HepG2 (cell line): ENCODE measurements at regions not wholly inside any gene's neighbourhood (a gene's known extent, or its start where the extent isn't known, plus 50 kb on each side); places are given as distances from the start of the nearest gene placed in this dataset.
A peak's percentile ranks its signal among the peaks of the same experiment; 100 is the strongest.

Experiments
- ATAC-seq: fragments of 200-7000 bp; cut with Tn5 transposase; 3 replicates; pipeline ENCODE4 v1.9.1; 2020; ENCODE audit warnings: mild to moderate bottlenecking, moderate library complexity
- BruUV-seq: library from RNA; stranded (reverse); fragments of 400-500 nt; replicated peaks from 2 replicates; lab custom pipeline; 2021; lab: Mats Ljungman, UMichigan
- CTCF ChIA-PET: fragments of 300-600 bp; formaldehyde crosslinking; extraction: SDS; loops from one replicate; lab custom pipeline; 2021; ENCODE audit warnings: low total read pairs, inconsistent platforms, low intra/inter-chr PET ratio; lab: Yijun Ruan, JAX
- POLR2A ChIA-PET: fragments of 350-600 bp; sonication (Branson Sonifier 250); formaldehyde crosslinking; loops from one replicate; lab custom pipeline; 2020; ENCODE audit warnings: antibody characterized with exemption, inconsistent platforms; lab: Yijun Ruan, JAX
- DNase-seq: peaks from one replicate; pipeline ENCODE4 v3.0.0-alpha.2; 2015; ENCODE audit warnings: low spot score
- FAIRE-seq: peaks from 3 replicates; lab custom pipeline; 2011; peaks lifted over from hg19 to GRCh38; lab: Jason Lieb, UNC
- H2AFZ ChIP-seq: one replicate; pipeline ENCODE4 v1.6.1; 2011; ENCODE audit warnings: low read length, inconsistent platforms
- H3K27ac ChIP-seq: fragments of 300-600 bp; 3 replicates; pipeline ENCODE4 v1.8.0; 2011; ENCODE audit warnings: mixed run types, mild to moderate bottlenecking, mixed read lengths, low read length, inconsistent platforms; ENCODE audit not compliant: insufficient read depth; ENCODE audit errors: extremely low read length
- H3K27me3 ChIP-seq, 2 experiments: fragments of 200-600 bp in 1 of 2; 2 replicates in 1 of 2; 3 replicates in 1 of 2; pipeline versions ENCODE4 v1.6.0 to v1.8.0; 2011; ENCODE audit warnings: low read length in 2 of 2, mild to moderate bottlenecking in 2 of 2, moderate library complexity in 2 of 2, inconsistent platforms in 1 of 2; ENCODE audit not compliant: insufficient read depth in 2 of 2, control insufficient read depth in 1 of 2
- H3K36me3 ChIP-seq, 2 experiments: fragments of 200-600 bp in 1 of 2; replicated peaks in 1 of 2; 2 replicates in 1 of 2; 3 replicates in 1 of 2; pipeline versions ENCODE4 v1.5.1 to v1.8.0; 2011; ENCODE audit warnings: low read length in 2 of 2, inconsistent platforms in 1 of 2; ENCODE audit not compliant: insufficient read depth in 2 of 2, control insufficient read depth in 1 of 2
- H3K4me1 ChIP-seq: 2 replicates; pipeline ENCODE4 v1.5.1; 2012; ENCODE audit warnings: low read length, inconsistent platforms; ENCODE audit not compliant: insufficient read depth
- H3K4me2 ChIP-seq: 2 replicates; pipeline ENCODE4 v1.6.0; 2011; ENCODE audit warnings: low read depth, low read length, inconsistent platforms
- H3K4me3 ChIP-seq, 3 experiments: fragments of 200-600 bp in 1 of 3; sonication (generic), shearing (Covaris generic) in 1 of 3; replicated peaks in 1 of 3; 2 replicates each; pipeline ENCODE4 v1.5.1; 2011 to 2016; ENCODE audit warnings: low read length in 3 of 3, inconsistent platforms in 2 of 3, low read depth in 2 of 3, mild to moderate bottlenecking in 2 of 3, control low read depth in 1 of 3, mixed read lengths in 1 of 3; ENCODE audit not compliant: insufficient read depth in 1 of 3
- H3K79me2 ChIP-seq: one replicate; pipeline ENCODE4 v1.6.1; 2011; ENCODE audit warnings: low read length, inconsistent platforms; ENCODE audit not compliant: insufficient read depth
- H3K9ac ChIP-seq: 2 replicates; pipeline ENCODE4 v1.6.0; 2011; ENCODE audit warnings: mild to moderate bottlenecking, low read depth, low read length, inconsistent platforms; ENCODE audit not compliant: insufficient read depth
- H3K9me3 ChIP-seq: 2 replicates; pipeline ENCODE4 v1.5.1; 2012; ENCODE audit warnings: mild to moderate bottlenecking, low read length
- H4K20me1 ChIP-seq: 2 replicates; pipeline ENCODE4 v1.6.0; 2011; ENCODE audit warnings: inconsistent platforms, mild to moderate bottlenecking, low read length, moderate library complexity; ENCODE audit not compliant: insufficient read depth
- ATF7-NPFF ChIP-seq: sonication (generic); formaldehyde crosslinking; IDR thresholded peaks from 2 replicates; pipeline ENCODE4 v1.8.1; 2023; ENCODE audit warnings: mild to moderate bottlenecking, low read depth, missing genetic modification reagents, moderate library complexity
- DPF2 ChIP-seq: sonication (generic); formaldehyde crosslinking; IDR thresholded peaks from 2 replicates; pipeline ENCODE4 v1.4.0; 2020; ENCODE audit warnings: mild to moderate bottlenecking, low read depth, missing genetic modification reagents, borderline replicate concordance
- HDAC1 ChIP-seq: sonication (generic); formaldehyde crosslinking; IDR thresholded peaks from 2 replicates; pipeline ENCODE4 v1.5.1; 2020; ENCODE audit warnings: mild to moderate bottlenecking, missing genetic modification reagents
- HNRNPH1 ChIP-seq: fragments of 200-400 bp; formaldehyde crosslinking; optimal IDR thresholded peaks from 2 replicates; pipeline ENCODE3; 2017; ENCODE audit warnings: mild to moderate bottlenecking, low read depth, low read length
- MNT ChIP-seq: fragments of 450-650 bp; IDR thresholded peaks from 2 replicates; pipeline ENCODE4 v1.6.1; 2016
- ZNF138 ChIP-seq: sonication (generic); formaldehyde crosslinking; IDR thresholded peaks from 2 replicates; pipeline ENCODE4 v1.5.0; 2020; ENCODE audit warnings: mild to moderate bottlenecking, low read depth, missing genetic modification reagents
- ZNF749 ChIP-seq: sonication (generic); formaldehyde crosslinking; IDR thresholded peaks from 2 replicates; pipeline ENCODE4 v1.8.0; 2022; ENCODE audit warnings: mild to moderate bottlenecking, missing genetic modification reagents, moderate library complexity, borderline replicate concordance
- WGBS: methylation state at CpG from one replicate; pipeline ENCODE4 v1.1.6; 2017; ENCODE audit warnings: low lambda C conversion rate; 5-methylcytosine and 5-hydroxymethylcytosine counted together
- in situ Hi-C: cut with HindIII; loops from 2 replicates; pipeline ENCODE4 v1.10.0; 2017; ENCODE audit warnings: low pct_unique_long_range_greater_than_20kb; ENCODE audit not compliant: extremely low pct_ligation_motif_present
- intact Hi-C: fragments of 100-400 bp; cut with micrococcal nuclease; formaldehyde crosslinking; loops from one replicate; pipeline ENCODE4 v1.10.0; 2022; ENCODE audit not compliant: unreplicated experiment

- Histone ChIP-seq H3K9me3 (no peaks in the 10 kb centered on the region), H3K4me3 (no peak overlapping the region), H4K20me1 (no peaks in the 10 kb centered on the region), H2AFZ (no peak overlapping the region), H3K79me2 (no peaks in the 10 kb centered on the region), H3K27ac (no peak overlapping the region), H3K4me2 (no peak overlapping the region), H3K27me3 (no peaks in the 10 kb centered on the region), H3K4me1 (no peaks in the 10 kb centered on the region), H3K9ac (no peak overlapping the region), H3K36me3 (no peaks in the 10 kb centered on the region)
- TF ChIP-seq DPF2 (CRISPR knock-in tag) (no peak), HDAC1 (CRISPR knock-in tag) (no peak), ATF7-NPFF (CRISPR knock-in tag) (no peak), HNRNPH1 (no peak), ZNF749 (CRISPR knock-in tag) (no peak)
- in situ Hi-C loops = no loop called here
- POLR2A ChIA-PET = no interaction called here
- FAIRE-seq (no peak), DNase-seq (no peak), ATAC-seq (no peak)
- 21% methylated on average over 2 of the region's 2 CpGs for WGBS
- CTCF ChIA-PET = no interaction called here
- intact Hi-C loops = no loop called here
- no TSS peak for BruUV-seq
Measured at GRCh38 chr9:109699019-109699418, 81.0 kb upstream of the PALM2AKAP2 start.

GRCh38 chr9:109704546-109704945 is 75.5 kb upstream of the PALM2AKAP2 start:
- no peaks in the 10 kb centered on the region for H3K27me3 ChIP-seq

More at GRCh38 chr9:109704546-109704945, 75.5 kb upstream of the PALM2AKAP2 start:
- ChIA-PET CTCF (no interaction called here), POLR2A (no interaction called here)
- no peaks in the 10 kb centered on the region for H4K20me1 ChIP-seq
- H3K36me3 ChIP-seq = no peaks in the 10 kb centered on the region
- H2AFZ ChIP-seq = no peak overlapping the region
- intact Hi-C loops = no loop called here
- H3K79me2 ChIP-seq = no peaks in the 10 kb centered on the region
- DNase-seq (no peak), ATAC-seq (no peak), FAIRE-seq (no peak)
- 0% methylated on average over 2 of the region's 2 CpGs for WGBS
- no peak overlapping the region for H3K4me2 ChIP-seq
- no peak overlapping the region for H3K27ac ChIP-seq
- no peaks in the 10 kb centered on the region for H3K9me3 ChIP-seq
- H3K4me3 ChIP-seq = no peak overlapping the region
- in situ Hi-C loops = no loop called here
- TF ChIP-seq MNT (0 out of 2 replicates have a peak, but pooled peaks have one; percentile 7), ZNF138 (no peak)
- H3K4me1 ChIP-seq = no peaks in the 10 kb centered on the region
- no peak overlapping the region for H3K9ac ChIP-seq
- no TSS peak for BruUV-seq
